Cardiac muscle cell (in vitro differentiated cells and primary cell): ENCODE measurements at regions not wholly inside any gene's neighbourhood (a gene's known extent, or its start where the extent isn't known, plus 50 kb on each side); places are given as distances from the start of the nearest gene placed in this dataset.

Experiments used
- DNase-seq, 2 donors: peaks; one replicate each; pipeline versions ENCODE4 v3.0.0 to v3.0.0-alpha.2; 2010 to 2017; ENCODE audit warnings: low read depth in 1 of 2, low spot score in 1 of 2
- H3K27ac ChIP-seq: fragments of 200-600 bp; sonication (generic); 2 replicates; pipeline ENCODE4 v1.5.1; 2016
- H3K27me3 ChIP-seq: fragments of 200-600 bp; sonication (generic); 2 replicates; pipeline ENCODE4 v1.6.0; 2016; ENCODE audit warnings: control low read depth
- H3K36me3 ChIP-seq: fragments of 200-600 bp; sonication (generic); 2 replicates; pipeline ENCODE4 v1.5.1; 2016; ENCODE audit warnings: control low read depth
- H3K4me1 ChIP-seq: fragments of 200-600 bp; sonication (generic); 2 replicates; pipeline ENCODE4 v1.8.1; 2017; ENCODE audit warnings: low read depth, mild to moderate bottlenecking, mixed run types
- H3K4me3 ChIP-seq: fragments of 200-600 bp; sonication (generic); 2 replicates; pipeline ENCODE4 v1.5.1; 2016; ENCODE audit warnings: mild to moderate bottlenecking
- H3K9me3 ChIP-seq: fragments of 200-600 bp; sonication (generic); 2 replicates; pipeline ENCODE4 v1.5.1; 2017; ENCODE audit warnings: low read depth, mild to moderate bottlenecking, control low read depth
- CTCF ChIP-seq: IDR thresholded peaks from 2 replicates; pipeline ENCODE4 v1.5.1; 2012; ENCODE audit warnings: low read depth, mild to moderate bottlenecking, low read length

- no peak overlapping the region for H3K4me3 ChIP-seq
- H3K27me3 ChIP-seq, result no peaks in the 10 kb centered on the region
Observed at GRCh38 chr2:212659441-212659840, 120.8 kb upstream of the ERBB4 start.

GRCh38 chr2:212649646-212650045 lies 111.0 kb upstream of the ERBB4 start:
- no peak overlapping the region for H3K27ac ChIP-seq
- H3K27me3 ChIP-seq, result no peaks in the 10 kb centered on the region
- no peak overlapping the region for H3K4me3 ChIP-seq
- no peak for DNase-seq
- H3K4me1 ChIP-seq, result peaks cover 10% of the 10 kb centered on the region
- H3K9me3 ChIP-seq, result no peaks in the 10 kb centered on the region
- no peak for TF ChIP-seq CTCF
- H3K36me3 ChIP-seq, result no peaks in the 10 kb centered on the region

More at GRCh38 chr2:212659441-212659840, 120.8 kb upstream of the ERBB4 start:
- H3K27ac ChIP-seq, result no peak overlapping the region
- no peak for DNase-seq
- no peak for TF ChIP-seq CTCF
- H3K9me3 ChIP-seq, result no peaks in the 10 kb centered on the region
- no peaks in the 10 kb centered on the region for H3K4me1 ChIP-seq
- no peaks in the 10 kb centered on the region for H3K36me3 ChIP-seq

- H3K4me3 ChIP-seq, result no peak overlapping the region
- no peaks in the 10 kb centered on the region for H3K36me3 ChIP-seq
- no peak overlapping the region for H3K27ac ChIP-seq
- H3K27me3 ChIP-seq, result no peaks in the 10 kb centered on the region
- no peak for TF ChIP-seq CTCF
- DNase-seq, result no peak
- H3K4me1 ChIP-seq, result peaks cover 10% of the 10 kb centered on the region
- no peaks in the 10 kb centered on the region for H3K9me3 ChIP-seq
Observed at GRCh38 chr2:212646698-212647366, 108.2 kb upstream of the ERBB4 start.

- no peak overlapping the region for H3K4me3 ChIP-seq
- no peak overlapping the region for H3K27ac ChIP-seq
- H3K27me3 ChIP-seq, result no peaks in the 10 kb centered on the region
- H3K4me1 ChIP-seq, result peaks cover 10% of the 10 kb centered on the region
- H3K9me3 ChIP-seq, result no peaks in the 10 kb centered on the region
- no peak for TF ChIP-seq CTCF
- no peak for DNase-seq
- no peaks in the 10 kb centered on the region for H3K36me3 ChIP-seq
Observed at GRCh38 chr2:212644195-212644837, 105.7 kb upstream of the ERBB4 start.

GRCh38 chr2:212640428-212640827 lies 101.8 kb upstream of the ERBB4 start:
- H3K27me3 ChIP-seq, result no peaks in the 10 kb centered on the region
- DNase-seq, result no peak
- H3K9me3 ChIP-seq, result no peaks in the 10 kb centered on the region
- no peak overlapping the region for H3K27ac ChIP-seq
- TF ChIP-seq CTCF, result no peak
- no peaks in the 10 kb centered on the region for H3K36me3 ChIP-seq
- H3K4me3 ChIP-seq, result no peak overlapping the region
- H3K4me1 ChIP-seq, result no peaks in the 10 kb centered on the region
